ENCODE measurements at regions not wholly inside any gene's neighbourhood (a gene's known extent, or its start where the extent isn't known, plus 50 kb on each side); places are given as distances from the start of the nearest gene placed in this dataset.
A peak's percentile ranks its signal among the peaks of the same experiment; 100 is the strongest.

- in situ Hi-C loops (cut with HindIII; ENCODE audit: low sequenced_read_pairs), result no loop called here
Observed at GRCh38 chr3:78516437-78516836, 1251.4 kb downstream of the ROBO1 start.

DNA sequence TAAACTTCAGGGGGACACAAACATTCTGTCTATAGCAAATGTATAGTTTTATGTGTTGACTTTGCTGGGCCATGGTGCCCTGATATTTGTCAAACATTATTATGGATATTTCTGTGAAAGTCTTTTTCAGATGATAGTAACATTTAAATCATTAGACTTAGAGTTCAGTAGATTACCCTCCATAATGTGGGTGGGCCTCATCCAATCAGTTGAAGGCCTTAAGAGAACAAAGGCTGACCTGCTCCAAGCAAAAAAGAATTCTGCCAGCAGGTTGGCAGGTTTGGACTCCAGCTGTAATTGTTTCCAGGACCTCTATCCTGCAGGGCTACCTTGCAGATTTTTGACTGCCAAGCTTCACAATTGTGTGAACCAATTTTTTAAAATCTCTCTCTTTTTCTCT lies 1250.9 kb downstream of the ROBO1 start:
- in situ Hi-C loops (cut with HindIII; ENCODE audit: low sequenced_read_pairs), result no loop called here

More at GRCh38 chr3:78516437-78516836, 1251.4 kb downstream of the ROBO1 start:
- no peak for DNase-seq (ENCODE audit: low read depth, low spot score)
- TF ChIP-seq, protein P1, sequence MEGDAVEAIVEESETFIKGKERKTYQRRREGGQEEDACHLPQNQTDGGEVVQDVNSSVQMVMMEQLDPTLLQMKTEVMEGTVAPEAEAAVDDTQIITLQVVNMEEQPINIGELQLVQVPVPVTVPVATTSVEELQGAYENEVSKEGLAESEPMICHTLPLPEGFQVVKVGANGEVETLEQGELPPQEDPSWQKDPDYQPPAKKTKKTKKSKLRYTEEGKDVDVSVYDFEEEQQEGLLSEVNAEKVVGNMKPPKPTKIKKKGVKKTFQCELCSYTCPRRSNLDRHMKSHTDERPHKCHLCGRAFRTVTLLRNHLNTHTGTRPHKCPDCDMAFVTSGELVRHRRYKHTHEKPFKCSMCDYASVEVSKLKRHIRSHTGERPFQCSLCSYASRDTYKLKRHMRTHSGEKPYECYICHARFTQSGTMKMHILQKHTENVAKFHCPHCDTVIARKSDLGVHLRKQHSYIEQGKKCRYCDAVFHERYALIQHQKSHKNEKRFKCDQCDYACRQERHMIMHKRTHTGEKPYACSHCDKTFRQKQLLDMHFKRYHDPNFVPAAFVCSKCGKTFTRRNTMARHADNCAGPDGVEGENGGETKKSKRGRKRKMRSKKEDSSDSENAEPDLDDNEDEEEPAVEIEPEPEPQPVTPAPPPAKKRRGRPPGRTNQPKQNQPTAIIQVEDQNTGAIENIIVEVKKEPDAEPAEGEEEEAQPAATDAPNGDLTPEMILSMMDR (IDR thresholded peaks at IDR 0.05; ENCODE audit: low read depth, low read length), result no peak
- H3K4me3 ChIP-seq (ENCODE audit: low read depth, low read length), result no peak overlapping the region

DNA sequence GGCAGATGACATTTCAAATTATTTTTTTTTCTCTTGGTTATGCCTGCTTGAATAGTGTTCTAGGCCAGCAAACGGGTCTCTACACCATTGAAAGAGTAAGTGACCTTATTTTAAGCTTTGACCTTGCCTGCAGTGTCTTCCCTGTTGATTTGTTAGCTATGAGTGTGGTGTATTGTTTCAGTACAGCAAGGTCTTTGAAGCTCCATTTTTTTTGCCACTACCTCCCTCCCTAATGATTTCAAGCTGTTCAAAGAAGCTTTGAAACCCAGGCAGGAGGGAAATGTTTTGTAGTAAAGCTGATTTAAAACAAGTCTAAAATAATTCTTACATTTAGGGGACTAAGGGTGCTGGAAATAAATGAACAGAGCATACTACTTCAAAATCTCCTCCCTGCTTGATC lies 1249.8 kb downstream of the ROBO1 start:
- no peak overlapping the region for H3K4me3 ChIP-seq (ENCODE audit: low read depth, low read length)
- in situ Hi-C loops (cut with HindIII; ENCODE audit: low sequenced_read_pairs), result no loop called here
- DNase-seq (ENCODE audit: low read depth, low spot score), result no peak
- TF ChIP-seq, protein P1 (IDR thresholded peaks at IDR 0.05; ENCODE audit: low read depth, low read length), result no peak

More for the DNA sequence above, 1250.9 kb downstream of the ROBO1 start:
- DNase-seq (ENCODE audit: low read depth, low spot score), result no peak
- TF ChIP-seq, protein P1 (IDR thresholded peaks at IDR 0.05; ENCODE audit: low read depth, low read length), result no peak
- H3K4me3 ChIP-seq (ENCODE audit: low read depth, low read length), result no peak overlapping the region

DNA sequence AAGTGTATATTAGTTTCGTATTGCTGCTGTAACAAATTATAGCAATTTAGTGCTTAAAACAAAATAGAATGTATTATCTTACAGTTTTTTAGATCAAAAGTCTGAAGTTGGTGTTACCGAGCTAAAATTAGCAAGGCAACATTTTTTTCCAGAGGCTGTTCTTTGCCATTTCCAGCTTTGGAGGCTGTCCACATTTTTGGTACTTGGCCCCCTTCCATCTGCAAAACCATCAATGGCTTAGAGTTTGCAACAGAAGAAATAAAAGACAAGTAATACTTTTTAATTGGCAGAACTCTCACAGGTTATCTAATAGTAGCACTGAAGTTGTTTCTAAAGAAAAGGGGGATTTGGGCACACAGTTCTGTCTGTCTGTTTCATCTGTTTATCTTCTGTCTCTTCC lies 1248.5 kb downstream of the ROBO1 start:
- TF ChIP-seq, protein P1 (IDR thresholded peaks at IDR 0.05; ENCODE audit: low read depth, low read length), result no peak
- peak; percentile 19 for DNase-seq (ENCODE audit: low read depth, low spot score)

GRCh38 chr3:78529601-78530000 lies 1238.2 kb downstream of the ROBO1 start:
- DNase-seq (ENCODE audit: low read depth, low spot score), result no peak
- no peak overlapping the region for H3K4me3 ChIP-seq (ENCODE audit: low read depth, low read length)
- in situ Hi-C loops (cut with HindIII; ENCODE audit: low sequenced_read_pairs), result no loop called here
- TF ChIP-seq, protein P1 (IDR thresholded peaks at IDR 0.05; ENCODE audit: low read depth, low read length), result no peak

More for the DNA sequence above, 1248.5 kb downstream of the ROBO1 start:
- in situ Hi-C loops (cut with HindIII; ENCODE audit: low sequenced_read_pairs), result no loop called here
- no peak overlapping the region for H3K4me3 ChIP-seq (ENCODE audit: low read depth, low read length)

GRCh38 chr3:78540485-78540884 lies 1227.3 kb downstream of the ROBO1 start:
- H3K4me3 ChIP-seq (ENCODE audit: low read depth, low read length), result no peak overlapping the region
- in situ Hi-C loops (cut with HindIII; ENCODE audit: low sequenced_read_pairs), result no loop called here
- DNase-seq (ENCODE audit: low read depth, low spot score), result no peak
- TF ChIP-seq, protein P1 (IDR thresholded peaks at IDR 0.05; ENCODE audit: low read depth, low read length), result no peak

DNA sequence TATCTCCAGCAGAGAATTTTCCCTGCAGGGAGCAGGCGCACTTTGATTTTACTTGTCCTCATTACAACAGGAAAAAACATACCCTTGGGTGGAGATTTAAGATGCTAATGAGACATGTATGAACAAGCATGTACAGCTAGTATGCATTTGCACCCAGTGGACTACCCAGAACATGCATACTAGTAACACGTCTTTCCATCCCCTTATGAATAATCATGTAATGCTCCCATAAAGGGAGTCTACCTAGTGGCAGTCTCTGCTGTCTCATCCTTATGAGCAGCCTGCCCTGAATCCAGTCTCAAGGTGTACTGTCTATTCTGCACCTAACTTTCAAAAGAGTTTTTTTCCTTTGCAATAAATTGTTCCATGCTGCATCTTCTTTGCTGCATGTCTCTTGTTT lies 1222.0 kb downstream of the ROBO1 start:
- in situ Hi-C loops (cut with HindIII; ENCODE audit: low sequenced_read_pairs), result no loop called here
- TF ChIP-seq, protein P1 (IDR thresholded peaks at IDR 0.05; ENCODE audit: low read depth, low read length), result no peak
- H3K4me3 ChIP-seq (ENCODE audit: low read depth, low read length), result no peak overlapping the region
- DNase-seq (ENCODE audit: low read depth, low spot score), result no peak
